ENCODE measurements at regions not wholly inside any gene's neighbourhood (a gene's known extent, or its start where the extent isn't known, plus 50 kb on each side); places are given as distances from the start of the nearest gene placed in this dataset.

DNA sequence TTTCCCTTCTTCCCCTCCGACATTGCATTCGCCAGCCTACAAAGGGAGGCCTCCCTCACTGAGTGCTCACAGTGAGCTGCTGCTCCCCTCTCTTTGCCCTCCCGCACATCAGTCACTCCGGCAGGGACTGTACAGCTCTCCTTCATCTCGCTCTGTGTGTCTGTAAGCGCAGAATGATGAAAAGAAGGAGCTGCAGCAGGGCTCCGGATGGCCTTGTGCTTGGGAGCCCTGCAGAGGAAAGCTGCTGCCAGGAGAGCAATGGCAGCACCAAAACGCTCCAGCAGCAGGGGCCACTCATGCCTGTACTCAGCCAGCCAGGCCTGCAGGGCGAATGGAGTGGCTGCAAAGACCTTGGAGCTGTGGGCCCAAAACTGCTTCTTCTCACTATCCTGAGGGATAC, 107.0 kb upstream of the NSMCE3 start:
- no peak overlapping the region for H3K4me2 ChIP-seq
- no peak overlapping the region for H3K9ac ChIP-seq
- no peaks in the 10 kb centered on the region for H3K4me1 ChIP-seq (ENCODE audit: low read depth, poor library complexity, severe bottlenecking)
- no peaks in the 10 kb centered on the region for H4K20me1 ChIP-seq (ENCODE audit: insufficient read depth)
- no peak overlapping the region for H2AFZ ChIP-seq (ENCODE audit: low read depth)
- H3K79me2 ChIP-seq (ENCODE audit: insufficient read depth, low read depth) = no peaks in the 10 kb centered on the region
- no peak overlapping the region for H3K27ac ChIP-seq
- TF ChIP-seq, protein P1, sequence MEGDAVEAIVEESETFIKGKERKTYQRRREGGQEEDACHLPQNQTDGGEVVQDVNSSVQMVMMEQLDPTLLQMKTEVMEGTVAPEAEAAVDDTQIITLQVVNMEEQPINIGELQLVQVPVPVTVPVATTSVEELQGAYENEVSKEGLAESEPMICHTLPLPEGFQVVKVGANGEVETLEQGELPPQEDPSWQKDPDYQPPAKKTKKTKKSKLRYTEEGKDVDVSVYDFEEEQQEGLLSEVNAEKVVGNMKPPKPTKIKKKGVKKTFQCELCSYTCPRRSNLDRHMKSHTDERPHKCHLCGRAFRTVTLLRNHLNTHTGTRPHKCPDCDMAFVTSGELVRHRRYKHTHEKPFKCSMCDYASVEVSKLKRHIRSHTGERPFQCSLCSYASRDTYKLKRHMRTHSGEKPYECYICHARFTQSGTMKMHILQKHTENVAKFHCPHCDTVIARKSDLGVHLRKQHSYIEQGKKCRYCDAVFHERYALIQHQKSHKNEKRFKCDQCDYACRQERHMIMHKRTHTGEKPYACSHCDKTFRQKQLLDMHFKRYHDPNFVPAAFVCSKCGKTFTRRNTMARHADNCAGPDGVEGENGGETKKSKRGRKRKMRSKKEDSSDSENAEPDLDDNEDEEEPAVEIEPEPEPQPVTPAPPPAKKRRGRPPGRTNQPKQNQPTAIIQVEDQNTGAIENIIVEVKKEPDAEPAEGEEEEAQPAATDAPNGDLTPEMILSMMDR (conservative IDR thresholded peaks at IDR 0.05; ENCODE audit: low read depth, low read length) = no peak
- H3K36me3 ChIP-seq (ENCODE audit: insufficient read depth) = no peaks in the 10 kb centered on the region
- no peaks in the 10 kb centered on the region for H3K27me3 ChIP-seq (ENCODE audit: insufficient read depth, low read depth)
- H3K4me3 ChIP-seq (IDR thresholded peaks at IDR 0.05; ENCODE audit: insufficient read depth, low read depth, low read length) = no peak overlapping the region

DNA sequence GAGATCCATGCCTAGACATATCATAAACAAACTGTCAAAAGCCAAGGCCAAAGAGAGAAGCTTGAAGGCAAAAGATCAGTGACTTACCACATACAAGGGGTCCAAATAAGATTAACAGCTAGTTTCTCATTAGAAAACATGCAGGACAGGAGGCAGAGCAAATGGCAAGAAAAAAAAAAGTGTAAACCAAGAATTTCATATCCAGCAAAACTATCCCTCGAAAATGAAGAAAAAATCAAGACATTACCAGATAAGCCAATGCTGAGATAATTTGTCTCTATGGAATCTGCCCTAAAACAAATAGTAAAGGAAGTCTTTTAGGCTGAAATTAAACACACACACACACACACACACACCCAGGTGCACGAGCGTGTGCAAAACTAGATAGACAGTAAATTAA, 99.6 kb upstream of the NSMCE3 start:
- Histone ChIP-seq H3K9ac (no peak overlapping the region), H3K4me2 (no peak overlapping the region), H3K4me3 (IDR thresholded peaks at IDR 0.05; ENCODE audit: insufficient read depth, low read depth, low read length) (no peak overlapping the region), H3K27me3 (ENCODE audit: insufficient read depth, low read depth) (no peaks in the 10 kb centered on the region), H3K27ac (no peak overlapping the region), H4K20me1 (ENCODE audit: insufficient read depth) (no peaks in the 10 kb centered on the region), H3K36me3 (ENCODE audit: insufficient read depth) (no peaks in the 10 kb centered on the region), H3K79me2 (ENCODE audit: insufficient read depth, low read depth) (no peaks in the 10 kb centered on the region), H2AFZ (ENCODE audit: low read depth) (no peak overlapping the region), H3K4me1 (ENCODE audit: low read depth, poor library complexity, severe bottlenecking) (no peaks in the 10 kb centered on the region)
- TF ChIP-seq, protein P1 (conservative IDR thresholded peaks at IDR 0.05; ENCODE audit: low read depth, low read length) = no peak

DNA sequence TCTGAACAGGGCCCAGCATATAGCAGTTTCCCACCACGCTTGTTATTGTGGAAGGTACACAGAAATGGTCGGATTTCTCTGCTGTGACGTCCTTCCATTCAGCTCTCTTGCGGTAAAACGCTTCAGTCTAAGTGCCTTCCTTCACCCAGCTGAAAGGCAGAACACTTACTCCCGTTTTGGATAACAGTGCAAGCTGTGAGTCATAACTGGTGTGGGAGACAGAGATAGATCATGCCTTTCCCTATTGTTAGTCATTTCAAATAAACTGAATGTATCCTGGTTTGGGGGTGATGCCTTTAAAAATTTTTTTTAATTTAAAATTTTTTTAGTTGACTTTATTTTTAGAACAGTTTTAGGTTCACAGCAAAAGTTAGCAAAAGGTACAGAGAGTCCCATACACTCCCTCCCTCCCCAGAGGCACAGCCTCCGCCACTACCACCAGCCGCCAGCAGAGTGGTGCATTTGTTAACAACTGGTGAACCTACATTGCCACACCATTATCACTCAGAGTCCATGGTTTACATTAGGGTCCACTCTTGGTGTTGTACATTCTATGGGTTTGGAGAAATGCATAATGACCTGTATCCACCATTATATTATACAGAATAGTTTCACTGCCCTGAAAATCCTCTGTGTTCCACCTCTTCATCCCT, 94.9 kb upstream of the NSMCE3 start:
- Histone ChIP-seq H3K79me2 (ENCODE audit: insufficient read depth, low read depth) (no peaks in the 10 kb centered on the region), H3K4me1 (ENCODE audit: low read depth, poor library complexity, severe bottlenecking) (no peaks in the 10 kb centered on the region), H3K27ac (no peak overlapping the region), H2AFZ (ENCODE audit: low read depth) (no peak overlapping the region), H4K20me1 (ENCODE audit: insufficient read depth) (no peaks in the 10 kb centered on the region), H3K9ac (no peak overlapping the region), H3K27me3 (ENCODE audit: insufficient read depth, low read depth) (no peaks in the 10 kb centered on the region), H3K4me2 (no peak overlapping the region), H3K36me3 (ENCODE audit: insufficient read depth) (no peaks in the 10 kb centered on the region), H3K4me3 (IDR thresholded peaks at IDR 0.05; ENCODE audit: insufficient read depth, low read depth, low read length) (no peak overlapping the region)
- TF ChIP-seq, protein P1 (conservative IDR thresholded peaks at IDR 0.05; ENCODE audit: low read depth, low read length) = no peak

DNA sequence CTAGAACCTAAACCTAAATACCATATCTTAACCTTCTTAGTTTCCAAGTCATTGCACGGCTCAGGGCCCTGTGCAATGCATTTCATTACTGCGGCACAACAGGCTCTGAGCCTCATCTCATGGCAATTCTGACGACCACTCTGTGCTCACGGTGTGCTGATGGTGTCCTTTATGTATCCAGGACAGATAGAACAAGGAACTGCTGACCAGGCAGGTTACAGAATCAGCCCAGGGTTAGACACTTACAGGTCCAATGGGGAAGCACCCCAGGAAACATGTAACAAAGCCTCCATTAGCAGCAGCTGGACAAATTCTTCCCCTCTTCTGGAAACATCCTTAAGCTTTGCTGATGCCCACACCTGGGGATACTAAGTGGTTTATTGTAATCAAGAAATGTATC, 91.9 kb upstream of the NSMCE3 start:
- Histone ChIP-seq H3K4me1 (ENCODE audit: low read depth, poor library complexity, severe bottlenecking) (no peaks in the 10 kb centered on the region), H3K9ac (no peak overlapping the region), H3K27me3 (ENCODE audit: insufficient read depth, low read depth) (no peaks in the 10 kb centered on the region), H3K79me2 (ENCODE audit: insufficient read depth, low read depth) (no peaks in the 10 kb centered on the region), H3K36me3 (ENCODE audit: insufficient read depth) (no peaks in the 10 kb centered on the region), H4K20me1 (ENCODE audit: insufficient read depth) (no peaks in the 10 kb centered on the region), H3K4me3 (IDR thresholded peaks at IDR 0.05; ENCODE audit: insufficient read depth, low read depth, low read length) (no peak overlapping the region), H2AFZ (ENCODE audit: low read depth) (no peak overlapping the region), H3K4me2 (no peak overlapping the region), H3K27ac (no peak overlapping the region)
- TF ChIP-seq, protein P1 (conservative IDR thresholded peaks at IDR 0.05; ENCODE audit: low read depth, low read length) = no peak

Measured in KMS-11 (cell line).